RPMI8226 (cell line): ENCODE measurements at regions not wholly inside any gene's neighbourhood (a gene's known extent, or its start where the extent isn't known, plus 50 kb on each side); places are given as distances from the start of the nearest gene placed in this dataset.

Experiments
- DNase-seq: peaks from one replicate; pipeline ENCODE4 v3.0.0-alpha.2; 2015

GRCh38 chr2:234243871-234244565 is 193.5 kb downstream of the SPP2 start:
- DNase-seq: no peak

- no peak for DNase-seq
Observed at GRCh38 chr2:234242459-234242836, 191.9 kb downstream of the SPP2 start.

GRCh38 chr2:234241656-234242458 is 191.4 kb downstream of the SPP2 start:
- no peak for DNase-seq

- DNase-seq: no peak
Observed at GRCh38 chr2:234240917-234241316, 190.4 kb downstream of the SPP2 start.

- no peak for DNase-seq
Observed at GRCh38 chr2:234235191-234235590, 184.7 kb downstream of the SPP2 start.

GRCh38 chr2:234231460-234231859 is 181.0 kb downstream of the SPP2 start:
- no peak for DNase-seq

- DNase-seq: no peak
Observed at GRCh38 chr2:234219046-234219310, 168.5 kb downstream of the SPP2 start.

GRCh38 chr2:234218266-234219045 is 168.0 kb downstream of the SPP2 start:
- no peak for DNase-seq

GRCh38 chr2:234212534-234212933 is 162.0 kb downstream of the SPP2 start:
- no peak for DNase-seq

GRCh38 chr2:234211797-234212196 is 161.3 kb downstream of the SPP2 start:
- no peak for DNase-seq

GRCh38 chr2:234206738-234207137 is 156.2 kb downstream of the SPP2 start:
- no peak for DNase-seq

- no peak for DNase-seq
Observed at GRCh38 chr2:234204480-234204879, 154.0 kb downstream of the SPP2 start.

- no peak for DNase-seq
Observed at GRCh38 chr2:234203135-234203984, 152.9 kb downstream of the SPP2 start.

GRCh38 chr2:234202601-234203000 is 152.1 kb downstream of the SPP2 start:
- DNase-seq: no peak

- DNase-seq: no peak
Observed at GRCh38 chr2:234199996-234200395, 149.5 kb downstream of the SPP2 start.

GRCh38 chr2:234198976-234199375 is 148.5 kb downstream of the SPP2 start:
- no peak for DNase-seq

- DNase-seq: no peak
Observed at GRCh38 chr2:234195516-234195915, 145.0 kb downstream of the SPP2 start.

GRCh38 chr2:234193977-234194563 is 143.6 kb downstream of the SPP2 start:
- no peak for DNase-seq

- DNase-seq: peak; percentile 21
Observed at GRCh38 chr2:234191819-234192407, 141.4 kb downstream of the SPP2 start.

- DNase-seq: no peak
Observed at GRCh38 chr2:234189786-234190300, 139.3 kb downstream of the SPP2 start.

GRCh38 chr2:234189230-234189629 is 138.7 kb downstream of the SPP2 start:
- DNase-seq: no peak

- DNase-seq: no peak
Observed at GRCh38 chr2:234187646-234188174, 137.2 kb downstream of the SPP2 start.
